Heart right ventricle (tissue), 16 donors: ENCODE measurements at regions not wholly inside any gene's neighbourhood (a gene's known extent, or its start where the extent isn't known, plus 50 kb on each side); places are given as distances from the start of the nearest gene placed in this dataset.

Experiments used
- ATAC-seq, 8 donors: fragments of 200-7000 bp; cut with Tn5 transposase; one replicate each; pipeline ENCODE4 v1.9.1; 2020; ENCODE audit warnings: mild to moderate bottlenecking in 8 of 8, moderate library complexity in 8 of 8, moderate number of reproducible peaks in 1 of 8
- DNase-seq, 2 donors: peaks; one replicate each; pipeline ENCODE4 v3.0.0-alpha.2; 2020
- H3K27ac ChIP-seq, 10 donors: fragments of 200-600 bp; sonication (generic) in 2 of 10; one replicate each; pipeline versions ENCODE4 v1.5.0 to v1.8.0; 2020 to 2022; ENCODE audit warnings: mild to moderate bottlenecking in 3 of 10
- H3K27me3 ChIP-seq, 7 donors: fragments of 200-600 bp; one replicate each; pipeline ENCODE4 v1.8.0; 2021 to 2022; ENCODE audit warnings: mild to moderate bottlenecking in 2 of 7
- H3K36me3 ChIP-seq, 9 donors: fragments of 200-600 bp; sonication (generic) in 1 of 9; one replicate each; pipeline versions ENCODE4 v1.5.0 to v1.8.0; 2020 to 2022; ENCODE audit warnings: mild to moderate bottlenecking in 2 of 9
- H3K4me1 ChIP-seq, 9 donors: fragments of 200-600 bp; sonication (generic) in 1 of 9; one replicate each; pipeline versions ENCODE4 v1.5.0 to v1.8.0; 2020 to 2022; ENCODE audit warnings: mild to moderate bottlenecking in 4 of 9
- H3K4me3 ChIP-seq, 10 donors: fragments of 200-600 bp; sonication (generic) in 2 of 10; one replicate each; pipeline versions ENCODE4 v1.5.0 to v1.8.0; 2020 to 2022; ENCODE audit warnings: mild to moderate bottlenecking in 7 of 10, moderate library complexity in 2 of 10
- H3K9me3 ChIP-seq, 11 donors: fragments of 200-600 bp in 10 of 11; sonication (generic) in 2 of 11; one replicate each; pipeline versions ENCODE4 v1.5.0 to v1.8.0; 2013 to 2022; ENCODE audit warnings: mild to moderate bottlenecking in 2 of 11, control low read depth in 1 of 11, moderate library complexity in 1 of 11
- WGBS, 2 donors: extraction: QIAGEN DNeasy Blood & Tissue Kit; methylation state at CpG; one replicate each; pipeline ENCODE4 v1.1.7; 2013; ENCODE audit warnings: inconsistent platforms in 1 of 2; 5-methylcytosine and 5-hydroxymethylcytosine counted together
- intact Hi-C, 10 donors: fragments of 100-400 bp; cut with DNase I; formaldehyde crosslinking; loops; one replicate each; pipeline versions ENCODE4 v1.11.1 to v1.14.2; 2022
- TF ChIP-seq, protein P1 (sequence below), 9 donors: fragments of 200-600 bp; sonication (generic) in 2 of 9; IDR thresholded peaks; one replicate each; pipeline versions ENCODE4 v1.5.0 to v1.8.0; 2021 to 2022; ENCODE audit warnings: antibody characterized with exemption in 9 of 9, mild to moderate bottlenecking in 5 of 9, moderate library complexity in 1 of 9
- donor health status: Arrhythmogenic right ventricular cardiomyopathy.
- donor health status: ischemic (EF 13 %, LVEDD 7.1; RV severe dilation, severe dysfunction).
- donor health status: healthy with polysubstance abuse.
- donor health status: DM: no; HTN: yes; CAD: no.
- donor health status: DM: no; HTN: no; CAD: no.
- donor health status: ischemic (EF 25% LVEDD 6.9; RV normal size, moderate dysfunction).
- donor health status: ischemic (EF 25% LVEDD 5.7; RV mildly dilated, moderate dysfunction).
- donor health status: healthy.
- donor health status: DM: yes; HTN: yes; CAD: no.
- donor health status: Ischemic cardiomyopathy.
- donor health status: ischemic (EF 35%, LVEDD 5.7; RV mildly dilated, moderate dysfunction).
- donor health status: nonischemic (EF 11% LVEDD 7.7; RV severe dilation, severe dysfunction).
- donor health status: DM: yes; HTN: yes; CAD: no.
- donor health status: PGD.
- donor health status: ischemic (EF 29% LVEDD 5.4; RV normal size, mild dysfunction).
- donor health status: nonischemic (EF 23%, LVEDD 6.1; RV moderate dilation, normal function).

DNA sequence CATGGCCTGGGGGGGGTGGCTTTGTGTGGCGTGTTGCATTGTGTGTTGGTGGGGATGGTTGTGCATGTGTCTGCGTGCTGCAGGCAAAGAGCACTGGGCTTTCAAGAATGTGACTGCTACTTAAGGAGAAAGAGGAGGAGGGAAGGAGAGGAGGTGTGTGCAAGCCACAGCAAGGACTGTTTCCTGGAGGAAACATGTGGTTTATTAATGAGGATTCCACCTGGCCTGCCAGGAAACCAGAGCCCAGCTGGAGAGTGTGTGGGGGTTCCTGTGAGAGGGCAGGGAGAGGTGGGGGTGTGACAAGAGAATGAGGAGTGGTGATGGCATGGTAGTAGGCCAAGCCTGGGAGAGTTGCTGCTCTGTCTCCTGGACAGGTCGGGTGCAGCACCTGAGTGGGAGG lies 258.1 kb upstream of the ROPN1 start:
- peak; percentile 21 to 67 (median 40) for ATAC-seq
- 73 to 81% methylated on average over 3 of the region's 3 CpGs for WGBS, 2 donors

DNA sequence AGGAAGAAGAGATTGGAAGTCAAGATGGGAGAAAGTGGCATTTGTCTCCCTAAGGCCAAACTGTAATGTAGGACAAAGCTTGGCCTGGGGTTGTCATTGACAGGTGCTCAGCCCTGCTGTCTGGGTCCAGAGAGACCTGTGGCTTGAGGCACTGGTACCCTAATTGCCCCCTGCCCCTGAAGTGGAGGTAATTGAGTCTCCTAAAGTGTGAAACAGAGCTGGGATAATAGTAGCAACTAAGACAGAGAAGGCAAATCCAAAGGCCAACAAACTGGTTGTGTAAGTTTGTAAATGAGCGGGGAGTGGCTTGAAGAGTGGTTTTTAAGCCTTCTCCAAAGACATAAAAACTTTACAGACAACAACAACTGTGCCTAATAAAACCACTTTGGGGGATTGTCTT lies 264.2 kb upstream of the ROPN1 start:
- Histone ChIP-seq H3K4me3 (no peak overlapping the region), H3K36me3 (no peaks in the 10 kb centered on the region), H3K27ac (no peak overlapping the region), H3K4me1 (peaks cover 7 to 47% (median 27%) of the 10 kb centered on the region in 9 donors), H3K9me3 (no peaks in the 10 kb centered on the region), H3K27me3 (no peaks in the 10 kb centered on the region)
- intact Hi-C loops: no loop called here
- TF ChIP-seq, protein P1, sequence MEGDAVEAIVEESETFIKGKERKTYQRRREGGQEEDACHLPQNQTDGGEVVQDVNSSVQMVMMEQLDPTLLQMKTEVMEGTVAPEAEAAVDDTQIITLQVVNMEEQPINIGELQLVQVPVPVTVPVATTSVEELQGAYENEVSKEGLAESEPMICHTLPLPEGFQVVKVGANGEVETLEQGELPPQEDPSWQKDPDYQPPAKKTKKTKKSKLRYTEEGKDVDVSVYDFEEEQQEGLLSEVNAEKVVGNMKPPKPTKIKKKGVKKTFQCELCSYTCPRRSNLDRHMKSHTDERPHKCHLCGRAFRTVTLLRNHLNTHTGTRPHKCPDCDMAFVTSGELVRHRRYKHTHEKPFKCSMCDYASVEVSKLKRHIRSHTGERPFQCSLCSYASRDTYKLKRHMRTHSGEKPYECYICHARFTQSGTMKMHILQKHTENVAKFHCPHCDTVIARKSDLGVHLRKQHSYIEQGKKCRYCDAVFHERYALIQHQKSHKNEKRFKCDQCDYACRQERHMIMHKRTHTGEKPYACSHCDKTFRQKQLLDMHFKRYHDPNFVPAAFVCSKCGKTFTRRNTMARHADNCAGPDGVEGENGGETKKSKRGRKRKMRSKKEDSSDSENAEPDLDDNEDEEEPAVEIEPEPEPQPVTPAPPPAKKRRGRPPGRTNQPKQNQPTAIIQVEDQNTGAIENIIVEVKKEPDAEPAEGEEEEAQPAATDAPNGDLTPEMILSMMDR (IDR thresholded peaks at IDR 0.05): no peak
- ATAC-seq (no peak), DNase-seq (no peak)
- 100% methylated on average over 1 of the region's 1 CpG for WGBS, 2 donors

More for the DNA sequence above, 258.1 kb upstream of the ROPN1 start:
- Histone ChIP-seq H3K4me3 (no peak overlapping the region), H3K9me3 (no peaks in the 10 kb centered on the region), H3K4me1 (peaks cover 22 to 54% (median 30%) of the 10 kb centered on the region in 9 donors), H3K27ac (peak overlapping the region; percentile 10 to 98 (median 87)), H3K36me3 (no peaks in the 10 kb centered on the region), H3K27me3 (no peaks in the 10 kb centered on the region)
- peak in 1 of 2 donors; percentile 20 for DNase-seq
- TF ChIP-seq, protein P1 (IDR thresholded peaks at IDR 0.05): no peak
- intact Hi-C loops: loop anchor here in 1 of 10 donors (1.0 kb wide), 1 partner anchor 24 kb away; no protein-coding TSS in a partner anchor

DNA sequence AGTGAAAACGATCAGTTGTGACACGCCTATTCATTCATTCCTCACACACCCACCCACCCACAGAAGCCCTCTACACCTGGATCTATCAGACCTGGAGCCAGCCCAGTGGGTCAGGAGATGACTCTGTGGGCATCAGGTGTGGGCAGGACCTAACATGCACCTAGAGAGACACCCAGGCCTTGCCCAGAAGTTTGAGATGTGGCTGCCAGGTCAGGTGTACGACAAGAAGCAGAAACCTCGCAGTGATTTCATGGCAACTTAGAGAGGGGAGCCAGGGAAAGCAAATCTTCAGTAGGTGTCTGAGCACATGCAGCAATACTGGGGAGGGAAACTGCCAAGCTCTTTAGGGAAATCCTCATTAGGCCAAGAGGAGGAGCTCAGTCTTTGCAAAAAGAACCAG lies 264.7 kb upstream of the ROPN1 start:
- no peaks in the 10 kb centered on the region for H3K36me3 ChIP-seq
- H3K27ac ChIP-seq: peak overlapping the region in 1 of 10 donors; percentile 75
- ATAC-seq (no peak), DNase-seq (no peak)
- no peaks in the 10 kb centered on the region for H3K9me3 ChIP-seq
- peaks cover 7 to 46% (median 29%) of the 10 kb centered on the region in 9 donors for H3K4me1 ChIP-seq
- WGBS, 2 donors: 92 to 96% methylated on average over 4 of the region's 4 CpGs
- intact Hi-C loops: no loop called here
- no peak overlapping the region for H3K4me3 ChIP-seq
- H3K27me3 ChIP-seq: no peaks in the 10 kb centered on the region
- TF ChIP-seq, protein P1 (IDR thresholded peaks at IDR 0.05): no peak

DNA sequence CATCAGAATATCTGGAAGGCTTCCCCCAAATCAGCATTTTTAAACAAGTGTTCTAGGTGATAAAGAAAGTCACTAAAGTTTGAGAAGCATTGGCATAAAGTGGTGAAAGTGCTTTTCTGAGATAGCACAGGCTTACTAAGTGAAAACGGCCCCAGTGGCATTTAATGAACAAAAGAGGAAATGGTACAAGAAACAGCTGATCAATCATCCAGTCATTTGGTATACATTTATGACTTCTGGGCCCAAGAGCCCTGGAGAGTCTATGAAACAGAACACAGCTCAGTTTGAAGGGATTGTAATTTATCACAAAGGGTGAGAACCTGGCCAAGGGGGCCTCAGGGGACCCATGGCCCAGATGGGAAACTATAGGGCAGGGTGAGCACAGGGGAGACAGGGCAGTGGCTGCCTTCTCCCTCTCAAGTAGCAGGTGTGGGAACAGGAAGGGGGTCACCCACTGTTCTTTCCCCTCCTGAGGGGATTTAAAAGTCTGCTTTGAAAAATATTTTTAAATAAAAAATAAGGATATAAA lies 265.5 kb upstream of the ROPN1 start:
- ATAC-seq (no peak), DNase-seq (no peak)
- WGBS, 2 donors: 0% methylated on average over 1 of the region's 1 CpG
- Histone ChIP-seq H3K36me3 (no peaks in the 10 kb centered on the region), H3K27ac (peak overlapping the region in 5 of 10 donors; percentile 11 to 75 (median 33)), H3K9me3 (no peaks in the 10 kb centered on the region), H3K4me3 (no peak overlapping the region), H3K27me3 (no peaks in the 10 kb centered on the region), H3K4me1 (peaks cover 7 to 46% (median 29%) of the 10 kb centered on the region in 9 donors)
- TF ChIP-seq, protein P1 (IDR thresholded peaks at IDR 0.05): no peak
- intact Hi-C loops: no loop called here
